OCI-LY7 (cell line): ENCODE measurements at regions not wholly inside any gene's neighbourhood (a gene's known extent, or its start where the extent isn't known, plus 50 kb on each side); places are given as distances from the start of the nearest gene placed in this dataset.

Source experiments
- BruUV-seq: library from RNA; stranded (reverse); fragments of 400-500 nt; replicated peaks from 2 replicates; lab custom pipeline; 2021; lab: Mats Ljungman, UMichigan
- CTCF ChIA-PET: fragments of 300-600 bp; sonication (Branson Sonifier 250); formaldehyde crosslinking; loops from one replicate; lab custom pipeline; 2022; ENCODE audit warnings: antibody characterized with exemption; ENCODE audit not compliant: unreplicated experiment; lab: Charles Lee
- POLR2A ChIA-PET: fragments of 300-600 bp; sonication (Branson Sonifier 250); formaldehyde crosslinking; loops from one replicate; lab custom pipeline; 2022; ENCODE audit warnings: antibody characterized with exemption; lab: Charles Lee
- DNase-seq: peaks from one replicate; pipeline ENCODE4 v3.0.0-alpha.2; 2015; ENCODE audit warnings: low spot score
- H2AFZ ChIP-seq: fragments of 200-600 bp; sonication (generic), shearing (Covaris generic); 2 replicates; pipeline ENCODE4 v1.6.1; 2014; ENCODE audit warnings: mild to moderate bottlenecking, antibody characterized with exemption, low read length, moderate library complexity
- H3K27ac ChIP-seq: fragments of 200-600 bp; sonication (generic); 2 replicates; pipeline ENCODE4 v1.5.1; 2014; ENCODE audit warnings: mixed run types, low read depth, mild to moderate bottlenecking, moderate library complexity, low read length, inconsistent platforms; ENCODE audit not compliant: poor library complexity, severe bottlenecking
- H3K36me3 ChIP-seq: fragments of 200-600 bp; sonication (generic); 2 replicates; pipeline ENCODE4 v1.6.1; 2014; ENCODE audit warnings: mild to moderate bottlenecking, antibody characterized with exemption, low read length, moderate library complexity, mixed read lengths; ENCODE audit not compliant: insufficient read depth
- H3K4me1 ChIP-seq: fragments of 200-600 bp; sonication (generic); 2 replicates; pipeline ENCODE4 v1.5.1; 2014; ENCODE audit warnings: mild to moderate bottlenecking, low read length; ENCODE audit not compliant: insufficient read depth, poor library complexity, severe bottlenecking
- H3K4me2 ChIP-seq: fragments of 200-600 bp; sonication (generic); 2 replicates; pipeline ENCODE4 v1.6.1; 2014; ENCODE audit warnings: mild to moderate bottlenecking, low read length
- H3K4me3 ChIP-seq: fragments of 200-600 bp; sonication (generic); 2 replicates; pipeline ENCODE4 v1.5.1; 2014; ENCODE audit warnings: mild to moderate bottlenecking, low read depth, low read length; ENCODE audit not compliant: poor library complexity, severe bottlenecking
- H3K79me2 ChIP-seq: fragments of 200-600 bp; sonication (generic); 2 replicates; pipeline ENCODE4 v1.6.1; 2016; ENCODE audit warnings: low read depth, mild to moderate bottlenecking, low read length, moderate library complexity, mixed read lengths; ENCODE audit not compliant: insufficient read depth
- H3K9me2 ChIP-seq: fragments of 200-600 bp; sonication (generic); 2 replicates; pipeline ENCODE4 v1.6.1; 2016; ENCODE audit warnings: mild to moderate bottlenecking, low read length, mixed read lengths; ENCODE audit not compliant: insufficient read depth
- H3K9me3 ChIP-seq: fragments of 200-600 bp; sonication (generic); 2 replicates; pipeline ENCODE4 v1.6.1; 2014; ENCODE audit warnings: mild to moderate bottlenecking, mixed run types, low read length, mixed read lengths
- H4K20me1 ChIP-seq: fragments of 200-600 bp; sonication (generic); 2 replicates; pipeline ENCODE4 v1.6.1; 2014; ENCODE audit warnings: mild to moderate bottlenecking, antibody characterized with exemption, low read length, moderate library complexity, mixed read lengths; ENCODE audit not compliant: insufficient read depth
- EZH2phosphoT487 ChIP-seq: fragments of 200-600 bp; sonication (generic); IDR thresholded peaks from 2 replicates; pipeline ENCODE4 v1.6.1; 2018; ENCODE audit warnings: low read depth, borderline replicate concordance, mild to moderate bottlenecking, mixed run types, antibody characterized with exemption, low read length, moderate library complexity, mixed read lengths
- intact Hi-C: fragments of 100-400 bp; cut with micrococcal nuclease; formaldehyde crosslinking; loops from one replicate; pipeline ENCODE4 v1.10.0; 2022; ENCODE audit not compliant: unreplicated experiment
- TF ChIP-seq, protein P1 (sequence below): fragments of 200-600 bp; sonication (generic); conservative IDR thresholded peaks from 2 replicates; pipeline ENCODE4 v1.5.1; 2014; ENCODE audit warnings: mild to moderate bottlenecking, antibody characterized with exemption, low read length, moderate library complexity, mixed read lengths

DNA sequence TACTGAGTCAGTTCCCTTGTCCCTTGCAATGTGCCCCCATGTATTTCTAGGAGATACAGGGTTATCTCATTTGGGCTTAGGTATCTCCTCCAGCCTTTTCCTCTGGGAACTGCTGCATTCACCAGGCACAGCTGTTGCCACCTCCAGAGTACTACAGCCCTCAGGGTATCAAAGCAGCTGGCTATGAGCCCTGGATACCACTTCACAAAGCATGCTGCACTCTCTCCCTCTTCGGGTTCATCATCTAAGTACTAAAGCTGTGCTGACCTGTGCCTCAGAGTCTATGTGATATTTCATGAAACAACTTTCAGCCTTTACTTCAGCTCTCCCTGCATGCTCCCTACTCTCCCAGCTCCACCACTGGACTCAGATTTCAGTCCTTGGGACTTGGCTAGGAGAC, 62.3 kb downstream of the CCDC185 start:
- BruUV-seq, result no TSS peak
- no peak overlapping the region for H3K4me3 ChIP-seq

DNA sequence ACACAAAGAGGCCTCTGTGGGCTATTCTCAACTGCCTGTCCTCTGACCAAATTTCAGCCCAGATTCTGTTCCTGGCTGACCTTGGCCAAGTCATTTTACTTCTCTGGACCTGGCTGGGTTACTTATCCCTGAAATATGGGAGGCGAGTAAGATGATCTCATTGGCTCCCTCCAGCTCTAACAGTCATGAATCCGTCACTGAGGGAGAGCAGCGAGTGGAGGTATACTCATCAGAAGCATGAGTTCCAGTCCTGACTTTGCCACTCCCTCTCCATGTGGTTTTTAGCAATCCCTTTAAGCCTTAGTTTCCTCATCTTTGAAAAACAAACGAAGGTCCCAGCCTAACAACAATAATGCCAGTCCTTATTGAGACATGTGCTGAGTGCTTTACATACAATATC, 63.5 kb downstream of the CCDC185 start:
- POLR2A ChIA-PET, result no interaction called here
- TF ChIP-seq EZH2phosphoT487, result no peak
- TF ChIP-seq, protein P1, sequence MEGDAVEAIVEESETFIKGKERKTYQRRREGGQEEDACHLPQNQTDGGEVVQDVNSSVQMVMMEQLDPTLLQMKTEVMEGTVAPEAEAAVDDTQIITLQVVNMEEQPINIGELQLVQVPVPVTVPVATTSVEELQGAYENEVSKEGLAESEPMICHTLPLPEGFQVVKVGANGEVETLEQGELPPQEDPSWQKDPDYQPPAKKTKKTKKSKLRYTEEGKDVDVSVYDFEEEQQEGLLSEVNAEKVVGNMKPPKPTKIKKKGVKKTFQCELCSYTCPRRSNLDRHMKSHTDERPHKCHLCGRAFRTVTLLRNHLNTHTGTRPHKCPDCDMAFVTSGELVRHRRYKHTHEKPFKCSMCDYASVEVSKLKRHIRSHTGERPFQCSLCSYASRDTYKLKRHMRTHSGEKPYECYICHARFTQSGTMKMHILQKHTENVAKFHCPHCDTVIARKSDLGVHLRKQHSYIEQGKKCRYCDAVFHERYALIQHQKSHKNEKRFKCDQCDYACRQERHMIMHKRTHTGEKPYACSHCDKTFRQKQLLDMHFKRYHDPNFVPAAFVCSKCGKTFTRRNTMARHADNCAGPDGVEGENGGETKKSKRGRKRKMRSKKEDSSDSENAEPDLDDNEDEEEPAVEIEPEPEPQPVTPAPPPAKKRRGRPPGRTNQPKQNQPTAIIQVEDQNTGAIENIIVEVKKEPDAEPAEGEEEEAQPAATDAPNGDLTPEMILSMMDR, result no peak
- Histone ChIP-seq H3K9me2 (no peaks in the 10 kb centered on the region), H4K20me1 (no peaks in the 10 kb centered on the region), H3K27ac (no peak overlapping the region), H3K36me3 (no peaks in the 10 kb centered on the region), H2AFZ (no peak overlapping the region), H3K79me2 (no peaks in the 10 kb centered on the region), H3K4me3 (no peak overlapping the region), H3K9me3 (no peaks in the 10 kb centered on the region), H3K4me2 (no peak overlapping the region), H3K4me1 (no peaks in the 10 kb centered on the region)
- intact Hi-C loops, result no loop called here
- DNase-seq, result no peak
- CTCF ChIA-PET, result no interaction called here
- no TSS peak for BruUV-seq

More for the DNA sequence above, 62.3 kb downstream of the CCDC185 start:
- H4K20me1 ChIP-seq, result no peaks in the 10 kb centered on the region
- no peak overlapping the region for H3K4me2 ChIP-seq
- no peaks in the 10 kb centered on the region for H3K9me2 ChIP-seq
- H2AFZ ChIP-seq, result no peak overlapping the region
- H3K4me1 ChIP-seq, result no peaks in the 10 kb centered on the region
- intact Hi-C loops, result no loop called here
- no peaks in the 10 kb centered on the region for H3K36me3 ChIP-seq
- ChIA-PET CTCF (no interaction called here), POLR2A (no interaction called here)
- no peak overlapping the region for H3K27ac ChIP-seq
- H3K79me2 ChIP-seq, result no peaks in the 10 kb centered on the region
- no peaks in the 10 kb centered on the region for H3K9me3 ChIP-seq
- no peak for TF ChIP-seq EZH2phosphoT487
- TF ChIP-seq, protein P1, result no peak
- DNase-seq, result no peak

DNA sequence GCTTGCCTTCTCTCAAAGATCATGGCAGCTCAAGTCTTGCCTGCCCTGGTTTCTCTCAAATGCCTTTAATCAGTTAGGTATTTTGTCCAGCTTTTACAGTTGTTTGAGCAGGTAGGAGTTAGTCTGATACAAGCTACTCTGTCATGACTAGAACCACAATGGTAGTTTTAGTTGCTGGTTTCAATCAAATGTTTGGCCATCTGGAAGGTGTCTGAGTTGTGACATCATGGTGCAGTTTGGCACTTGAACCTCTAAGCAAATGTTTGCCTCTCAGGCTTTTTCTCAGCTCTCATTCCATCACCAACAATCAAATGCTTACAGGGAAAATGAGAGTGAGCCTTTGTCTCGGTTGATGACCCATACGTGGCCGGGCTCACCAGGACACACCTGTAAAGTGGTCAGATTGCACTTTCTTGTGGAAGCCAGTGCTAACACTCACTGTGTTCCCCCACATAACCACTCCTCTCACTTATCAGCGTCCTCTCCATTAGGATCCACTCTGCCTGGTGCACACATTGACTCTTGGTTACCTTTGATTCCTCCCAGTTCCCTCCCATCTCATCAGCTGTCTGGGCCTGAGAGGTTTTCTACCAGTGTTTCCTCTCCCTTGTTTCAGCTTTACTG, 67.5 kb downstream of the CCDC185 start:
- no TSS peak for BruUV-seq
- Histone ChIP-seq H3K9me2 (no peaks in the 10 kb centered on the region), H3K79me2 (no peaks in the 10 kb centered on the region), H4K20me1 (no peaks in the 10 kb centered on the region), H3K36me3 (no peaks in the 10 kb centered on the region), H3K9me3 (no peaks in the 10 kb centered on the region), H3K4me1 (no peaks in the 10 kb centered on the region), H3K4me2 (no peak overlapping the region), H3K4me3 (no peak overlapping the region), H2AFZ (no peak overlapping the region), H3K27ac (no peak overlapping the region)
- ChIA-PET CTCF (no interaction called here), POLR2A (no interaction called here)
- intact Hi-C loops, result no loop called here
- TF ChIP-seq, protein P1, result no peak
- TF ChIP-seq EZH2phosphoT487, result no peak
- DNase-seq, result no peak
